ENCODE measurements at regions not wholly inside any gene's neighbourhood (a gene's known extent, or its start where the extent isn't known, plus 50 kb on each side); places are given as distances from the start of the nearest gene placed in this dataset.

DNA sequence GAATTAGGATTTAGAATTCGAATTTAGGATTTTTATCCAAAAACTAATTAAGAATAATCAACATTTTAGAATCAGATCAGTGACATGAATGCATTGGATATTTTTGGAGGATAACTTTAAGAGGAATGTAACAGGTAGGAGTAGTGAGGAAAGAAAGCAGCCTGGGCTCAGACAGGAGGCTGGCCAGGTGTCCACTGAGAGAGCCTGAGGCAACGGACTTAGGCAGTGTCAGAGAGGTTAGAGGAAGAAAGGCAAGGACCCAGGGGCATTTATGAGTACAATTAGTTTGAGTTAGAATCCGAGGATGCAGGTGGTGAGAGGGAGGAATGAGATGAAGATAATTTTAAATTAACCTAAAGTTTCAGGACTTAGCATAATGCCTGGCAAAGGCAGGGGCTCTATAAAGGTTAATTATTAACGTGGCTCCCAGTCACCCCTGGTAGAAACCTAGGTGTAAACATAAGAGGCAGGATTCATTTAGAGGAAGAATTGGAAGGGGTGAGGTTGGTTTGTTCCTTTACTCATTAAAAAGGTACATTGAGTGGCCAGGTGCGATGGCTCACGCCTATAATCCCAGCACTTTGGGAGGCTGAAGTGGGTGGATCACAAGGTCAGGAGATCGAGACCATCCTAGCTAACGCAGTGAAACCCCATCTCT is 507.1 kb downstream of the TMEM182 start:
- Histone ChIP-seq H4K91ac (replicated peaks; ENCODE audit: insufficient read length, low read length) (no peak overlapping the region), H3K79me2 (ENCODE audit: control insufficient read depth in 1 of 2, insufficient read depth in 2 of 2, low read length in 2 of 2) (no peaks in the 10 kb centered on the region), H3K36me3 (ENCODE audit: control insufficient read depth in 2 of 4, insufficient read depth in 4 of 4, low read length in 3 of 4) (no peaks in the 10 kb centered on the region), H3K4me2 (ENCODE audit: insufficient read depth in 1 of 2, low read depth in 2 of 2, low read length in 2 of 2) (no peak overlapping the region), H3K4me3 (ENCODE audit: extremely low read depth in 1 of 4, insufficient read depth in 2 of 4, low read depth in 3 of 4, low read length in 4 of 4) (no peak overlapping the region), H3K14ac (ENCODE audit: insufficient read length) (no peak overlapping the region), H2BK20ac (ENCODE audit: low read length) (no peak overlapping the region), H3K23me2 (ENCODE audit: low read depth, low read length) (no peaks in the 10 kb centered on the region; the same call in 1 of the 2 replicates), H3K9me3 (ENCODE audit: insufficient read depth in 2 of 2, low read depth in 1 of 2, low read length in 1 of 2) (peaks cover 2 to 9% of the 10 kb centered on the region in 2 experiments; a peak in 3 of 4 replicates), H2BK120ac (replicated peaks; ENCODE audit: low read depth, low read length) (no peak overlapping the region), H2BK15ac (ENCODE audit: low read length) (no peak overlapping the region), H3K23ac (ENCODE audit: insufficient read length) (no peak overlapping the region), H3K4me1 (replicated peaks in 1 of 4; ENCODE audit: control insufficient read depth in 3 of 4, insufficient read depth in 4 of 4, low read length in 3 of 4) (no peaks in the 10 kb centered on the region), H4K5ac (ENCODE audit: insufficient read length, low read depth, low read length) (no peak overlapping the region), H3K18ac (ENCODE audit: extremely low read depth, low read length) (no peak overlapping the region), H2AFZ (ENCODE audit: low read length) (no peak overlapping the region), H3K9ac (replicated peaks in 1 of 4; ENCODE audit: extremely low read depth in 1 of 4, low read depth in 3 of 4, low read length in 3 of 4) (no peak overlapping the region), H3K27me3 (replicated peaks in 1 of 4; ENCODE audit: control insufficient read depth in 3 of 4, extremely low read depth in 1 of 4, insufficient read depth in 3 of 4, low read length in 3 of 4) (no peaks in the 10 kb centered on the region), H2BK5ac (ENCODE audit: low read depth, low read length) (no peak overlapping the region), H3K56ac (replicated peaks; ENCODE audit: insufficient read length, low read depth, low read length) (no peak overlapping the region), H4K8ac (ENCODE audit: extremely low read depth, insufficient read depth, low read length) (no peak overlapping the region), H3K27ac (ENCODE audit: low read depth, low read length) (no peak overlapping the region), H2AK5ac (ENCODE audit: low read depth, low read length) (no peak overlapping the region), H2BK12ac (ENCODE audit: low read depth, low read length) (no peak overlapping the region), H3K79me1 (ENCODE audit: low read depth, low read length) (no peaks in the 10 kb centered on the region), H4K20me1 (replicated peaks in 1 of 2; ENCODE audit: control insufficient read depth in 1 of 2, insufficient read depth in 2 of 2, low read length in 2 of 2) (no peaks in the 10 kb centered on the region), H3K4ac (replicated peaks; ENCODE audit: insufficient read length, low read depth, low read length) (no peak overlapping the region)
- 89% methylated on average over 7 of the region's 8 CpGs; no CpG with 5 or more reads in 1 of the 2 experiments for WGBS, 2 experiments (ENCODE audit: extremely low coverage in 1 of 2, insufficient coverage in 1 of 2, insufficient read length in 1 of 2, insufficient replicate concordance in 2 of 2, low coverage in 1 of 2, low lambda C conversion rate in 2 of 2, missing lambda C conversion rate in 1 of 2)
- POLR2A ChIA-PET (ENCODE audit: partially characterized antibody): no interaction called here
- FAIRE-seq (no peak), DNase-seq (ENCODE audit: low read depth in 1 of 2, low spot score in 2 of 2) (no peak)
- CTCF ChIA-PET (ENCODE audit: partially characterized antibody): interaction anchor here (0.6 to 1.0 kb wide), 2 partner anchors 11 to 24 kb away, joined by 3 to 5 read pairs; no protein-coding TSS in a partner anchor
- TF ChIP-seq BACH1 (IDR thresholded peaks at IDR 0.05; ENCODE audit: low read length): no peak
- TF ChIP-seq ZNF274 (IDR thresholded peaks at IDR 0.05; ENCODE audit: borderline replicate concordance, extremely low read depth, low read length): no peak
- no peak for TF ChIP-seq NRF1 (IDR thresholded peaks at IDR 0.05; ENCODE audit: low read depth, low read length)
- TF ChIP-seq SAP30 (IDR thresholded peaks at IDR 0.05; ENCODE audit: insufficient read depth, insufficient replicate concordance, low read length): no peak
- TF ChIP-seq, protein P1, sequence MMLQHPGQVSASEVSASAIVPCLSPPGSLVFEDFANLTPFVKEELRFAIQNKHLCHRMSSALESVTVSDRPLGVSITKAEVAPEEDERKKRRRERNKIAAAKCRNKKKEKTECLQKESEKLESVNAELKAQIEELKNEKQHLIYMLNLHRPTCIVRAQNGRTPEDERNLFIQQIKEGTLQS (IDR thresholded peaks at IDR 0.05; ENCODE audit: insufficient read depth, low read depth, low read length): no peak
- TF ChIP-seq, protein P2, sequence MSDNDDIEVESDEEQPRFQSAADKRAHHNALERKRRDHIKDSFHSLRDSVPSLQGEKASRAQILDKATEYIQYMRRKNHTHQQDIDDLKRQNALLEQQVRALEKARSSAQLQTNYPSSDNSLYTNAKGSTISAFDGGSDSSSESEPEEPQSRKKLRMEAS (IDR thresholded peaks at IDR 0.05): no peak
- TF ChIP-seq SP2 (IDR thresholded peaks at IDR 0.05; ENCODE audit: low read length): no peak
- TF ChIP-seq EP300 (IDR thresholded peaks at IDR 0.05; ENCODE audit: borderline replicate concordance in 1 of 2, low read depth in 2 of 2, low read length in 2 of 2): no peak
- no peak for TF ChIP-seq FOSL1 (IDR thresholded peaks at IDR 0.05; ENCODE audit: insufficient read depth, low read depth, low read length)
- TF ChIP-seq RNF2 (IDR thresholded peaks at IDR 0.05; ENCODE audit: borderline replicate concordance, low read depth, low read length, missing control alignments, poor library complexity, severe bottlenecking): no peak
- TF ChIP-seq CTBP2 (IDR thresholded peaks at IDR 0.05; ENCODE audit: borderline replicate concordance, insufficient read depth, insufficient read length, low read length): no peak
- TF ChIP-seq POU5F1 (IDR thresholded peaks at IDR 0.05; ENCODE audit: low read depth, low read length): no peak
